H1 (cell line): ENCODE measurements at regions not wholly inside any gene's neighbourhood (a gene's known extent, or its start where the extent isn't known, plus 50 kb on each side); places are given as distances from the start of the nearest gene placed in this dataset.

ENCODE experiments used
- CTCF ChIA-PET: fragments of 300-600 bp; sonication (Branson Sonifier 250); formaldehyde crosslinking; loops from one replicate; lab custom pipeline; 2021; ENCODE audit not compliant: partially characterized antibody; lab: Charles Lee
- POLR2A ChIA-PET: fragments of 300-600 bp; sonication (Branson Sonifier 250); formaldehyde crosslinking; loops from one replicate; lab custom pipeline; 2021; ENCODE audit warnings: inconsistent platforms; ENCODE audit not compliant: partially characterized antibody; lab: Charles Lee
- DNase-seq, 2 experiments: peaks; one replicate each; pipeline versions ENCODE4 v3.0.0 to v3.0.0-alpha.2; 2010 to 2022; ENCODE audit warnings: low spot score in 2 of 2, low read depth in 1 of 2, mixed read lengths in 1 of 2
- FAIRE-seq: peaks from 2 replicates; lab custom pipeline; 2011; peaks lifted over from hg19 to GRCh38; lab: Jason Lieb, UNC
- H2AFZ ChIP-seq: 2 replicates; pipeline ENCODE4 v1.8.1; 2012; ENCODE audit warnings: low read length, inconsistent platforms
- H2AK5ac ChIP-seq: 2 replicates; pipeline ENCODE4 v1.6.1; 2013; ENCODE audit warnings: low read depth, low read length
- H2BK120ac ChIP-seq: replicated peaks from 2 replicates; pipeline ENCODE3; 2013; ENCODE audit warnings: low read depth, low read length, inconsistent platforms
- H2BK12ac ChIP-seq: 2 replicates; pipeline ENCODE4 v1.6.1; 2013; ENCODE audit warnings: low read depth, low read length
- H2BK15ac ChIP-seq: 2 replicates; pipeline ENCODE4 v1.6.1; 2013; ENCODE audit warnings: low read length
- H2BK20ac ChIP-seq: 2 replicates; pipeline ENCODE4 v1.6.1; 2013; ENCODE audit warnings: low read length
- H2BK5ac ChIP-seq: 2 replicates; pipeline ENCODE4 v1.6.1; 2013; ENCODE audit warnings: low read depth, low read length
- H3K14ac ChIP-seq: 2 replicates; pipeline ENCODE4 v1.6.1; 2013; ENCODE audit warnings: inconsistent platforms; ENCODE audit not compliant: insufficient read length
- H3K18ac ChIP-seq: 2 replicates; pipeline ENCODE4 v1.6.1; 2013; ENCODE audit warnings: low read length; ENCODE audit errors: extremely low read depth
- H3K23ac ChIP-seq: 2 replicates; pipeline ENCODE4 v1.6.1; 2013; ENCODE audit warnings: inconsistent platforms; ENCODE audit not compliant: insufficient read length
- H3K23me2 ChIP-seq: 2 replicates; pipeline ENCODE4 v1.6.1; 2013; ENCODE audit warnings: low read depth, low read length
- H3K27ac ChIP-seq: 2 replicates; pipeline ENCODE4 v1.6.1; 2011; ENCODE audit warnings: low read depth, low read length, inconsistent platforms
- H3K27me3 ChIP-seq, 4 experiments: replicated peaks in 1 of 4; 1 replicate in 1 of 4; 2 replicates in 3 of 4; pipeline versions ENCODE4 v1.6.1 to v1.8.1; 2011 to 2013; ENCODE audit warnings: low read length in 3 of 4, mild to moderate bottlenecking in 3 of 4, inconsistent platforms in 2 of 4, mixed read lengths in 2 of 4, moderate library complexity in 1 of 4; ENCODE audit not compliant: control insufficient read depth in 3 of 4, insufficient read depth in 3 of 4; ENCODE audit errors: extremely low read depth in 1 of 4
- H3K36me3 ChIP-seq, 4 experiments: 2 replicates each; pipeline versions ENCODE4 v1.6.1 to v1.8.1; 2011 to 2013; ENCODE audit warnings: mild to moderate bottlenecking in 4 of 4, low read length in 3 of 4, moderate library complexity in 2 of 4, control low read depth in 1 of 4, inconsistent platforms in 1 of 4; ENCODE audit not compliant: insufficient read depth in 4 of 4, control insufficient read depth in 2 of 4
- H3K4ac ChIP-seq: replicated peaks from 2 replicates; pipeline ENCODE3; 2013; ENCODE audit warnings: low read length, low read depth, mixed read lengths, inconsistent platforms; ENCODE audit not compliant: insufficient read length
- H3K4me1 ChIP-seq, 4 experiments: replicated peaks in 1 of 4; 1 replicate in 1 of 4; 2 replicates in 3 of 4; pipeline versions ENCODE4 v1.6.1 to v1.8.1; 2011 to 2013; ENCODE audit warnings: low read length in 3 of 4, inconsistent platforms in 2 of 4, mixed read lengths in 1 of 4; ENCODE audit not compliant: insufficient read depth in 4 of 4, control insufficient read depth in 3 of 4
- H3K4me2 ChIP-seq, 2 experiments: 2 replicates each; pipeline versions ENCODE4 v1.6.1 to v1.8.1; 2011 to 2013; ENCODE audit warnings: low read depth in 2 of 2, low read length in 2 of 2, control low read depth in 1 of 2, inconsistent platforms in 1 of 2, mild to moderate bottlenecking in 1 of 2; ENCODE audit not compliant: insufficient read depth in 1 of 2
- H3K4me3 ChIP-seq, 4 experiments: fragments of 200-600, 300-600 bp in 1 of 4; sonication (generic), shearing (Covaris generic), sonication (Bioruptor Twin) in 1 of 4; 2 replicates each; pipeline versions ENCODE4 v1.5.1 to v1.8.1; 2011 to 2016; ENCODE audit warnings: low read length in 4 of 4, low read depth in 3 of 4, control low read depth in 2 of 4, inconsistent platforms in 2 of 4, mild to moderate bottlenecking in 2 of 4, mixed read lengths in 1 of 4, moderate library complexity in 1 of 4; ENCODE audit not compliant: insufficient read depth in 2 of 4; ENCODE audit errors: extremely low read depth in 1 of 4
- H3K56ac ChIP-seq: replicated peaks from 2 replicates; pipeline ENCODE3; 2013; ENCODE audit warnings: low read depth, mild to moderate bottlenecking, mixed read lengths, low read length, inconsistent platforms; ENCODE audit not compliant: insufficient read length
- H3K79me1 ChIP-seq: 2 replicates; pipeline ENCODE4 v1.6.1; 2013; ENCODE audit warnings: low read depth, low read length, control low read depth
- H3K79me2 ChIP-seq, 2 experiments: 2 replicates each; pipeline versions ENCODE4 v1.6.1 to v1.8.1; 2012 to 2013; ENCODE audit warnings: low read length in 2 of 2, mild to moderate bottlenecking in 2 of 2, inconsistent platforms in 1 of 2; ENCODE audit not compliant: insufficient read depth in 2 of 2, control insufficient read depth in 1 of 2
- H3K9ac ChIP-seq, 4 experiments: replicated peaks in 1 of 4; 1 replicate in 1 of 4; 2 replicates in 3 of 4; pipeline versions ENCODE4 v1.6.1 to v1.8.1; 2011 to 2013; ENCODE audit warnings: low read depth in 3 of 4, low read length in 3 of 4, control low read depth in 2 of 4, mild to moderate bottlenecking in 2 of 4, moderate library complexity in 2 of 4, inconsistent platforms in 1 of 4; ENCODE audit errors: extremely low read depth in 1 of 4
- H3K9me3 ChIP-seq, 2 experiments: 2 replicates each; pipeline versions ENCODE4 v1.6.1 to v1.8.1; 2012 to 2013; ENCODE audit warnings: mild to moderate bottlenecking in 2 of 2, moderate library complexity in 2 of 2, control low read depth in 1 of 2, inconsistent platforms in 1 of 2, low read depth in 1 of 2, low read length in 1 of 2, mixed read lengths in 1 of 2; ENCODE audit not compliant: insufficient read depth in 2 of 2
- H4K20me1 ChIP-seq, 2 experiments: replicated peaks in 1 of 2; 2 replicates each; pipeline versions ENCODE3 to v1.8.1; 2011 to 2013; ENCODE audit warnings: inconsistent platforms in 2 of 2, low read length in 2 of 2, mild to moderate bottlenecking in 1 of 2; ENCODE audit not compliant: insufficient read depth in 2 of 2, control insufficient read depth in 1 of 2
- H4K5ac ChIP-seq: 2 replicates; pipeline ENCODE4 v1.6.1; 2013; ENCODE audit warnings: low read length, low read depth, mixed read lengths, inconsistent platforms; ENCODE audit not compliant: insufficient read length
- H4K8ac ChIP-seq: 2 replicates; pipeline ENCODE4 v1.8.0; 2013; ENCODE audit warnings: mild to moderate bottlenecking, moderate library complexity, low read length, inconsistent platforms; ENCODE audit not compliant: insufficient read depth; ENCODE audit errors: extremely low read depth
- H4K91ac ChIP-seq: replicated peaks from 2 replicates; pipeline ENCODE3; 2013; ENCODE audit warnings: low read length, mixed read lengths, inconsistent platforms; ENCODE audit not compliant: insufficient read length
- CTCF ChIP-seq, 3 experiments: IDR thresholded peaks; 1 replicate in 2 of 3; 2 replicates in 1 of 3; pipeline versions ENCODE4 v1.5.1 to v1.6.1; 2011; ENCODE audit warnings: low read length in 3 of 3, mild to moderate bottlenecking in 3 of 3, inconsistent platforms in 2 of 3, low read depth in 1 of 3, moderate library complexity in 1 of 3; ENCODE audit not compliant: insufficient read depth in 1 of 3; ENCODE audit errors: control extremely low read depth in 1 of 3
- NANOG ChIP-seq: IDR thresholded peaks from 2 replicates; pipeline ENCODE4 v1.6.1; 2011; ENCODE audit warnings: low read length, low read depth, mild to moderate bottlenecking, inconsistent platforms; ENCODE audit not compliant: insufficient read depth, poor library complexity, severe bottlenecking
- RAD21 ChIP-seq, 2 experiments: IDR thresholded peaks in 1 of 2; conservative IDR thresholded peaks in 1 of 2; 2 replicates each; pipeline ENCODE4 v1.6.1; 2011; ENCODE audit warnings: low read depth in 2 of 2, low read length in 2 of 2, improper control_type of control experiment in 1 of 2, inconsistent platforms in 1 of 2, mild to moderate bottlenecking in 1 of 2, moderate library complexity in 1 of 2
- WGBS, 2 experiments: shearing (Covaris generic) in 1 of 2; methylation state at CpG; one replicate each; pipeline versions ENCODE4 v1.1.6 to v1.1.7; 2013 to 2015; ENCODE audit warnings: low lambda C conversion rate in 2 of 2, mixed read lengths in 2 of 2, inconsistent platforms in 1 of 2, low coverage in 1 of 2, missing lambda C conversion rate in 1 of 2; ENCODE audit not compliant: insufficient replicate concordance in 2 of 2, insufficient coverage in 1 of 2, insufficient read length in 1 of 2; ENCODE audit errors: extremely low coverage in 1 of 2, missing lambda C conversion rate in 1 of 2; 5-methylcytosine and 5-hydroxymethylcytosine counted together

- no peak for DNase-seq
Measured at GRCh38 chr16:49120631-49121030, 161.0 kb downstream of the CBLN1 start.

More at GRCh38 chr16:49120631-49121030, 161.0 kb downstream of the CBLN1 start:
- Histone ChIP-seq H2BK5ac (no peak overlapping the region), H3K56ac (no peak overlapping the region), H2BK15ac (no peak overlapping the region), H3K23ac (no peak overlapping the region), H4K8ac (no peak overlapping the region), H4K20me1 (no peaks in the 10 kb centered on the region), H3K79me2 (no peaks in the 10 kb centered on the region), H3K23me2 (no peaks in the 10 kb centered on the region), H2AK5ac (no peak overlapping the region), H3K4me1 (no peaks in the 10 kb centered on the region), H2BK120ac (no peak overlapping the region), H3K36me3 (no peaks in the 10 kb centered on the region), H2BK12ac (no peak overlapping the region), H3K9me3 (no peaks in the 10 kb centered on the region), H4K91ac (no peak overlapping the region), H3K4me3 (no peak overlapping the region), H3K4me2 (no peak overlapping the region), H3K9ac (no peak overlapping the region), H3K18ac (no peak overlapping the region), H3K27me3 (no peaks in the 10 kb centered on the region), H3K14ac (no peak overlapping the region), H3K79me1 (no peaks in the 10 kb centered on the region), H4K5ac (no peak overlapping the region), H3K27ac (no peak overlapping the region), H2BK20ac (no peak overlapping the region), H3K4ac (no peak overlapping the region), H2AFZ (no peak overlapping the region)
- ChIA-PET POLR2A (no interaction called here), CTCF (interaction anchor here (0.7 to 1.8 kb wide), 7 partner anchors 9 to 233 kb away, joined by 3 to 5 read pairs (median 3); no protein-coding TSS in a partner anchor)
- TF ChIP-seq CTCF (IDR thresholded peaks at IDR 0.05; ENCODE audit: control extremely low read depth in 1 of 3, insufficient read depth in 1 of 3, low read depth in 1 of 3, low read length in 3 of 3) (peak in 2 of 3 experiments; percentile 7; a peak in 1 of 4 replicates), RAD21 (IDR thresholded peaks at IDR 0.05 in 1 of 2, conservative IDR thresholded peaks at IDR 0.05 in 1 of 2; ENCODE audit: low read depth in 2 of 2, low read length in 2 of 2) (peak; percentile 30 to 46; a peak in 3 of 4 replicates), NANOG (no peak)
- FAIRE-seq: no peak
- WGBS, 2 experiments: 89% methylated on average over 6 of the region's 6 CpGs; no CpG with 5 or more reads in 1 of the 2 experiments
